GM18508 (cell line): ENCODE measurements at regions not wholly inside any gene's neighbourhood (a gene's known extent, or its start where the extent isn't known, plus 50 kb on each side); places are given as distances from the start of the nearest gene placed in this dataset.

Experiments used
- ATAC-seq: cut with Tn5 transposase; IDR thresholded peaks from one replicate; pipeline ENCODE4 v1.9.1; 2021; ENCODE audit warnings: moderate number of reproducible peaks; ENCODE audit not compliant: insufficient read depth, unreplicated experiment

DNA sequence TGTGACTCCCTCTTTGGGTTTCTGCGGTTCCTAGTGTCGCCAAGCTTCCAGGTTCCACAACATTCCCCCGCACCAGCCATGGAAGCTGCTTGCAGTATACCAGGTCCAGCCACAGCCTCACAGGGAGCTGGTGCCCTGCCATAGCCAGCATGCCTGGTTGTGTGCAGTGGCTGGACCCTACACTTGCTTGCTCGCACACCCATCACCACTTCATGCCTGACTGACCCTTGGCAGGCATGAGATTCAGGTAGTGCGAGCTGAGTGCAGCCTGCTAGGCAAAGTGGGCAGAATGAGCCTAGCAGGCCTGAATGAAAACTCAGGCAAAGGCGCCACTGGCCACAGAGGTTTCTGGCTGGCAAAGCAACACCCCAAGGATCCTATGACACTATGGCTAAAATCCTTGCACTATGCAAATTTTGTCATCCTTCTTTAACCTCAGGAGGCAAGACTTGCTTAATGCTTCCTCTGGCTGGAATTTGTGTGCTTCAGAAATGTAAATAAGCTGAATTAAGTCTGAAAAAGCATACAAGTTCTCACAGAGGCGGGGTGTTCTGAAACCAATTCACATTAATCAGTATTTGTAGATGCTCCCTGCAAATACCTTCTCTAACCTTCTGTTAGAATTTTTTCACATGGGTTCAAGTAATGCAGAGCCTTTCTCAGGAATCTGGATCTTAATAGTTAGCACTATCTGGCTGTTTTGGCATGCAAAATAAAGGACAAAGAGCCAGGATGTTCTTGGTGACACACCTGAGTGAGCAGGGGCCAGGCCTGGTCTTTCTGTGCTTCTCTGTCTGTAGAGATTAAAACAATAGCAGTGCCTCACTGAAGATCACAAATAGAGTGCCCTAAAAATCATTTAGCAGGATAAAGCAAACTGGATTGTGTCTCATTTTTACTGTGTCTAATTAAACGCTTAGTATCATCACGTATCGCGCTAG, 256.9 kb downstream of the GPATCH2 start:
- ATAC-seq = no peak

DNA sequence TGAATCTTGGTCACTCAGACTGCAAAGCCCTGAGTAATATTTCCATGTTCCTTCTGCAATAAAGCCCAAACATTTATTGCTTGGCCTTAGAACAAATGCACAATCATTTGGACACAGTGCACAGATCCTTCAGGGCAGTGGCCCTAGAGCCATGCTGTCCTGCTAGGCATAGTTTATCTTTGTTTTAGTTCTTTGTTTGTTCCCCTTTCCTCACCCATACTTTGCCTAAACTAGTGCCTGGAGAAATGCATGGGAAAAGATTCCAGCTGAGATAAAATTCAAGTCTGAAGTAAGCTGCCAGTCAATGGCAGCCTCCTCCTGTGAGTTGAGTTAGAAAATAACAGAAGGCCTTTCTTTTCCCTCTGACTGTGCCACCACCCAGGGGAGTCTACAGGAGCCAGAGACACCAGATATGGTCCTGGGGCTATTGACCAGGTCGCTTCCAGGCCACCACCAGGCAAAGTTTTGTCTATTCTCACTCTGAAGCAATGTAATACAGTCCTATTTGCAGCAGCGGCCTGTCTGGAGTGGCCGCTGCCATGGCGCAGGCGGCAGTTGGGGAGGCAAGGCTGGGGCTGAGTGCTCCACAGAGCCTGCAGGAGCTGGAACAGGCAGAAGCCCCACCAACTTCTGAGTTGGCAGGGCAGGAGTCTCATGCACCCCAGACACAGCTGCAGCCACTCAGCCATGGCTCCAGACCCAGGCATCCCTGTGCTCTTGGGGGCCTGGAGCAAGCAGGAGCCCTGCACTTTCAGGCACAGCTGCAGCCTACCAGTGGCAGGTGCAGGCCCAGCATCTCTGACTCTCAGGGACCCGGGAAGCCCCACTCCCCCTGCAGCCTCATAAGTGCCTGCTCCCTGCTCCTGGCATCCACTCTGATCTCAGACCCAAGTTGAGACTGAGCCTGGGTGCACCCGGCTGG, 258.6 kb downstream of the GPATCH2 start:
- ATAC-seq = no peak

DNA sequence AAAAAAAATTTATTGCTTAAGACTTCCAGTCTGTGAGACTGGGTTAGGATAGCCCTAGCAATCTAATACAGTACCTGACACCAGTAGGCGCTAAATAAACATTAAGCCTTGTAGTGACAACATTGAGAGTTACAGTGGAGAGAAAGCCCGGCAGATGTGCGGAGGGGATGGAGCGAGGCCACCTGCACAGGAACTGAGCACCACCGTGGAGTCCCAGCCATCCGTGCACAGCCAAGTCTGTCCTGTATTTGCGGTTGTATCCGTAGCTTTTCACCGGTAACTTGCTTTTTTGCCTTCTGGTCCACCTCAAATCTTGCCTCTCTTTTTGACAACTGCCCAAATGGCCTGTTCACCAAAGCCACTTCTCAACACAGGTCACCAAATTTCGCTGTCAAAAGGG, 260.1 kb downstream of the GPATCH2 start:
- ATAC-seq = no peak

DNA sequence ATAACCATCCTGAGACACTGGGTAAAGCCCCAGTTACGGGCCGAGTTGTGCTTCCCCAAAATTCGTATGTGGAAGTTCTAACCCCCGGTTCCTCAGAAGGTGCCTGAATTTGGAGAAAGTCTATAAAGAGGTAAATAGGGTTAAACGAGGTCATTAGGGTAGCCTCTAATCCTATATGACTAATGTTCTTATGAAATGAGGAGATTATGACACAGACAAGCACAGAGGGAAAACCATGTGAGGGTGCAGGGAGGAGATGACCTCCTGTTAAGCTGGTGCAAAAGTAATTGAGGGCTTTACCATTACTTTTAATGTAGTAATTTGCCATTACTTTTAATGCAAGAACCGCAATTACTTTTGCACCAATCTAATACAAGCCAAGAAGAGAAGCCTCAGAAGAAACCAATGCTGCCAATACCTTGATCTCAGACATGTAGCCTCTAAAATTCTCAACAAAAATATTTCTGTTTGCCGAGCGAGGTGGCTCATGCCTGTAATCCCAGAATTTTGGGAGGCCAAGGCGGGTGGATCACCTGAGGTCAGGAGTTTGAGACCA, 260.8 kb downstream of the GPATCH2 start:
- ATAC-seq = no peak

DNA sequence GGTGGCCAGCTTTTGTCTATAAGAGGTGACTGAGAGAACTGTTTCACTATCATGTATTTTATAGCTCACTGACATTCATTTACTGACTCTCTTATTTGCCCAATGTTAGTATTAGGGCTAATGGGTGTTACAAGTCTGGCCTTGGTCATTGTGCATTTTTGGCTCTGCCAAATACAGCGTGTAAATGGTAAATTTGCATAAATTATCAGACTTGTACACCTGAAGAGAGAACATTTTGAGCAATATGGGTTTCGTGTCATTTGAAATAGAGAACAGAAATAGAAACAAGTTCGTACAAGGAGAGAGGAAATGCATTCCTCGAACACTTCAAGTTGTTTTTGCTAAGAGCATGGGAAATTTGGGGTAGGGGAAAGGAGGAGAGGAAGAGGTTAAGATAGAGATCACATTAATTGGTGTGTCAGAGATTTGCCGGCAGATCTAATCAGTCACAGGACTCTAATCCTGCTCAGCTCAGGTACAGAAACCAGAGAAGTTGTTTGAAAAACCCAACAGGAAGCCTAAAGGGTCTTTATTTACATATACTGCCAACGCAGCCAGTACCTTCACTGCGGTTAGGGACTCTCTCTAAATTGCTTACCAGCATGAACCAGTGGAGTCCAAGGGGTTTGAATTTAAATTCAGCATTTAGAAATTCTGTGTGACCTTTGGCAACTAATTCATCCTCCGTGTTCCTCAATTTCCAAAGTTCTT, 261.5 kb downstream of the GPATCH2 start:
- ATAC-seq = peak; percentile 91

DNA sequence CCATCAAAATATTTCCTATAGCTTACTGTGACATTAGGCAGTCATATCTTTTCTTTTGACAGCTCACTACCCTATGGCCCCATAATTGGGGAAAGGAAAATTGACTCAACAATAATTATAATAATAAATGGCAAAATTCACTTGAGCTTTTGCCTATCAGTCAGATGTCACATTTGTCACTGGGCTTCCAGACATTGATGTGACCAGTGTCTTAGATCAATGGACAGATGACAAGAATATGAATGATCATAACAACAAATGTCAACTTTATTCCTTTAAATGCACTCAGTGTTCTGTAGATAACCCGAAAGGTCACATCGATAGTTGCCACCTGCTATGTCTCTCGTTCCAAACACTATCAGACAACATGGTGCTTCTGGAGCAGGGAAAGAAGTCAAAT, 266.7 kb downstream of the GPATCH2 start:
- no peak for ATAC-seq

DNA sequence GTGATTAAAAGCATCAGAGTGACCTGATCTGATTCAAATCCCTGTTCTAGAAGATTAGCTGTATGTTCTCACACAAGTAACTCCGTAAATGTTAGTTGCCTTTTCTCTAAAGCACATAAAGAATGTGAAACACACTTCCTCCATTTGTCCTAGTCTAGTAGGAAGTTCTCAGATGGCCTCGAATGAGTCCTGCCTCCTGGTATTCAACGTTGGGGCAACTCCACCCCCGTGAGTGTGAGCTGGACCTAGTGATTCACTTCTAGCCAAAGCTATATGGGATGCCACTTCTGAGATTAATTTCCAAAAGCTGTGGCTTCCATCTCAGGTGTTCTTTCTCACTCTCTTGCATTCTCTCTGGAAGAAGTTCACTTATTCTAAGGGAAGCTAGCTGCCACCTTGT, 267.6 kb downstream of the GPATCH2 start:
- no peak for ATAC-seq

DNA sequence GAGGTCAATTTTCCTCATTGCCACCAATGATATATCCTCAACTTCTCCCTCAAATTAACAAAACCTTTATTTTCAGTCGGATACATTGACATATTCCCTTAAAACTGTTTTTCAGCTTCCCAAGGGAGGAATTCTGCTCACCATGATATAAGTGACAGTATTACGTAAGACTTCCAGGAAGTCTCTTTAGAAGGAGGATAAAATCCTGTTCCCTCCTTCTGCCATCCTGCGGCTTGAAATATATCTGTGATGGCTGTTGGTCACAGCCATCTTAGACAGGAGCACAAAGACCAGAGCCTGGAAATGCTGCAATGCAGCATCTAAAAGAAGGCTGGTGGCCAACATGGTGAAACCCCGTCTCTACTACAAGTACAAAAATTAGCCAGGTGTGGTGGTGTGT, 270.4 kb downstream of the GPATCH2 start:
- ATAC-seq = no peak

DNA sequence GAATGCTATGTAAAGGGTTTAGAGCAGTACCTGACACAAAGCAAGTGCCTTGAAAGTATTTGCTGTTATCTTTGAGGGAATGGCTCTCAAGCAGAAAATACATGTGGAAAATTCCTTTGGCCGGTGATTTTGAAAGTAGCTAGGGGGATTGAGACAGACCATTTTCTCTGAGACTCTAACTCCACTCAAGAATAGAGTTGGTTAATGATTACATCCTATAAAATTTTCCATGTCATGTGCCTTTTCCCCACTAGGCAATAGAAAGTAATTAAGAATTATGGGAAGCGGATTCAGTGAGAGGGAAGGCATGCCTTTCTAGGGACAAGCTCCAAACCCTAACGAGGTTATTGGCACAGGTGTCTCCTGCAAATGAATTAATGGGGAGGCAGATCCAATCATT, 276.0 kb downstream of the GPATCH2 start:
- ATAC-seq = no peak

DNA sequence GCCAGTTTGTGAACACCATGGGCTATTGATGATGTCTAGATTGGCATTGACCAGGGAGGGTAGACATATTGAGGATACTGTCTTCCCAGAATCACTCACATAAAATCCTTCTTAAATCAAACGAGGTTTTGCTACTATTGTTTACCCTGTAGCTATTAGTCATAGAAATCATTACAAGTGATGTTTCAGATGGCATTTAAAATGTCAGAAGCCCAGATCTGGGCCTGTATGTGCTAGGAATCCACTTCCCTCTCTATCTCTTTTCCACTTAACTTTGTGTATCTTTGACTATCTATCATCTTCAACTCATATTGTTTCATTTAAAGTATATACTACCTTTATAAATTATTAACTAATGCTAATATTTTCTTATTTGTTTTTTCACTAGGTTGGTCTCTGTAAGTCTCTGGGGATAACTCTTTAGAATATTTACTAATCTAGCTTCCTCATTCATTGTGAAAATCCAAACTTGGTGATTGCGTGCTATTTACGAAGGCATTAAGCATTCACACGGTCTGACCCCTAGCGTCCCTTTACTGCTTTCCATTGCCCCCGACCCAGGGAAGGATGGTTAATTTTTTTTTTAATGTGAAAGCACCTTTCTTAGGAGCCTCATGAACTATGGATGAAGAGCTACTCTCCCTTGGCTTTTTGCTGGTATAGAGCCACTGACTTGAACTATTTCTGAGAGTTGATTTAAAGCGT, 281.8 kb downstream of the GPATCH2 start:
- ATAC-seq = no peak

DNA sequence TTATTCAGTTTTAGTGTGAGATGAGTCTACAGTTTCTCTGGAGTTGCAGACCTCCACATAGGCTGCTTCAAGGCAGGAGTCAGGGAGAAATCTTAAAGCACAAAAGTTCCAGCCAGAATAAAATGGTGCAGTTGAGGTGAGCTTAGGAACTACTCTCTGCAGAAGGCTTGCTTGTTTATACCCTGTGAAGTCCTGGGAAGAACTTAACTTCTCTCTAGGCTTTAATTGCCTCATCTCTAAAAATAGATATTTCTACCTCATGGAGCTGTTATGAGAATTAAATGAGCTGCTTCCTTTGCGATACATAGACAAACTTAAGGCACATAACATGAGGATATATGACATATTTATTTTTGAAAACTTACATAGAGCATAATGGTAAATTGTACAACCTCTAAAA, 286.2 kb downstream of the GPATCH2 start:
- ATAC-seq = no peak

DNA sequence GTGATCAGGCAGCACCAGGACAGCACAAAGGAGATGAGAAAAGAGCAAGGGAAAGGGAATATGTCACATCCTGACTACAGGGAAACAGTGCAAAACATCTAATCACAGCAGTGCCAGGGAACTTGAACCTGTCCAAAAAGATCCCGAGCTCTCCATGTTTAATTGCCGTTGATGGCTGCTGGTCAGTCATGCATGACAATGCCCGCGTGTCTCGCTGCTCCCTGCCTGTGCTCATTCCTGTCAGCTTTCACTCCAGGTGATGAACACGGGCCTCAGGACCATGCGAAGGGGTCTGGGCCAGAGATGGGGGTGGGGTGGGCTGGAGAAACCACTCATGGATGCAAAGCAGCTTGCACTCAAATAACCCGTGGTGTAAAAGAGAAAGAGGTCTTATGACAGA, 287.0 kb downstream of the GPATCH2 start:
- ATAC-seq = no peak

DNA sequence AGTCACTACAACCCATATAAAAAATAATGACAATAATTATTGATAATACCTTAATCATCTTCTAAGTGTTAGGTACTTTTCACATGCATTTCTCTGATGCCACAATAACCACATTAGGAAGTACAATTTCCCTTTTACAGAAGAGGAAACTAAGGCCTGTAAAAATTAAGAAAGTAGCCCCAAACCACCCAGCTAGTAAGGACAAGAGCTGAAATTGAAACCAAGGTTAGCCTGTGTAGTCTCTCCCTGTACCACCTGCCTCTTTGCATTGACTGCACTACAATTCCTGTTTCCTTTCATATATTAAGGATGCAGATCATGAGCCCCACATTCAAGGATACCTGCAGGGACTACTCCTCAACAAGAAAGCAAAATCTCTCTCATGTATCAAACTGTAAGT, 288.8 kb downstream of the GPATCH2 start:
- no peak for ATAC-seq

DNA sequence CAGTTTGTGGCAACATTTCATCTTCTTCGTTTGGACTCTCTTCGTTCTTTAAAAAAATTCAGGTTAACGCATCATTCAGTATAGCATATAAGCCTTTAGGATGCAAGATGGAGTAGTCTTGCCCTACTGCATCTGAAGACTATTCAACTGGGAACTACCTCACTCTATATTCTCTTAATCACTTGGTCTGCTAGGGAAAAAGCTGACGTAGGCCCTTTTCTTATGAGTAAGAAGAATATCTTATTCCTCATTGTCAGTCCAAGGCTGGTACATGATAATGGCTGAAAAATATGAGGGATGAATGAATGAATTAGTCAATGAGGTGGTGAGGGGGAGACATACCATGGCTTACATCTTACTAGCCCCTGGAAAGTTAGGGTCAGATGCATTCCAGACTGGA, 294.2 kb downstream of the GPATCH2 start:
- no peak for ATAC-seq

DNA sequence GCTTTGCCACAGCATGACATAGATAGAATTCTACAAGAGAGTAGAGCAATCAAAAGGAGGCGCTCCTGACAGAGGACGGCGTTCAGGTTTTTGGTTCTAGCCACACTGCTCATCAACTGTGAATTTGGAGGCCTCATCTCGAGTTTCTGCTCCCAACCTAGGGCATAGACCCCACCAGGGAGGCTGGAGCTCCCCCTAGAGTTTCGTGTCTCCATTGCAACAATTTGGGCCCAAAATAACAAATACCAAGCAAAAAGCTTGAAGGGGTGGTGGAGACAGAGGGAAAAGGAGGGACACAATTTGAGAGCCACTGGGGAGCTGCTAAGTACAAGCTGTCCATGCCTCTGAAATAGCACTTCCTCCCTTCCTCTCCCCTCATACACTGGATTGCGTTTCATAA, 297.0 kb downstream of the GPATCH2 start:
- peak; percentile 68 for ATAC-seq

DNA sequence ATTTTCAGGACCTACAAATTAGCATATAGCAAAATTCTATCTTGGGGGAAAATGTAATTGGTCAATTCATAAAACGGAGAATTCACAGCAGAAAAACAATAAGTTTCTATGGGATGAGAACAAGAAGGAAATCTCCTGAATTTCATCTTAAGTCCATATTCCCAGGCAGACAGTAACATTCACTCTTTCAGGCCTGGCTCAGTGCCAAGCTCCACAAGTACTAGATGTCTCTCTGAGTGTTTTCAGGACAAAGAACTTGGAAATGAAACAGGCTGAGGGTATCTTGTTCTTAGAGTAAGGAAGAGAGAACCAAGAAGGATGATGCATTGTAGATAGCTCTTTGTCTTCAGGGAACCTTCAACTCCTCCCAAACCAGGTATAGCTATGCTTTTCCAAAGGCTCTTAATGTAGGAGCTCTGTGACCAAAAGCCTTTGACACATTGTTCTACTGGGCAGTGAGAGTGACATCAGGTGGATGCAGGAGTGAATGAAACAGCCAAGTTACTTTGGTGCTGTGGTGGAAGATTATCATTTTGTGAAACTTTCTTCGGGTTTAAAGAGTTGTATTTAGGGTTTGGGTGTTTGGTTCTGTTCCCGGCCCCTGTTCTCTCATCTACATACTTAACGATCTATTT, 298.3 kb downstream of the GPATCH2 start:
- ATAC-seq = no peak

DNA sequence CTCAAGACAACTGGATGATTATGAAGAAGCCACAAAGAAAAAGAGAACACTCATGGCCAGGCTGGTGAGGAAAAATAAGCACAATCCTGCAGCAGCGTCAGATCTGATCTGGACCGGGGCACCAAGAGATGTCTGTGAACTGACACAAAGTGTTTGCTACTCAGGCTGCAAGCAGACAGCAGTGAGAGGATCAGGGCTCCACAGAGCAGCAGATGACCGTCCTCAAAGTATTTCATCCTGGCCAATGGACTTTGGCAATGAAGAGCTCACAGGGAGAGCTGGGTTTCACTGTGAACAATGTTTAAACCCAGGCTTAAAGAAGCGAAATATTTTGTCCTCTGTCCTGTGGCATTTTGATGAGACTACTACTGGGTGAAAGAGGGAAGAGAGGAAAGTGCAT, 299.2 kb downstream of the GPATCH2 start:
- ATAC-seq = no peak

DNA sequence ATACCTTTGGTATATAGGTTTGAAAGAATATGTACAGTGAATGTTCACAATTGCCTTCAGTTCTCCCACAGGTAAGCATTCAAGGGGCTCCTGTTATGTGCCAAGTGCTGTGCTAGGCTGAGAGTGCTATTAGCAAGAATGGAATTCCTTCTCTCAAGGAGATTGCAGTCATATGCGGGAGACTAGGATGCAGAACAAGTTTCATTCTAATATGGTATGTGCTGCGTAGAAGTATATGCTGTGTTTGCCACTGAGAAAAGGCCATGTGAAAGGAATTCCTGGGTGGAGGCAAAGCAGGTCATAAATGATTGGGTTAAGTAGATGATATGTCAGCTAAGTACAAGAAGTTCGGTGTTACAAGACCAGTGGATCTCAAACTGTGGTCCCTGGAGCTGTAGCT, 303.0 kb downstream of the GPATCH2 start:
- ATAC-seq = no peak

DNA sequence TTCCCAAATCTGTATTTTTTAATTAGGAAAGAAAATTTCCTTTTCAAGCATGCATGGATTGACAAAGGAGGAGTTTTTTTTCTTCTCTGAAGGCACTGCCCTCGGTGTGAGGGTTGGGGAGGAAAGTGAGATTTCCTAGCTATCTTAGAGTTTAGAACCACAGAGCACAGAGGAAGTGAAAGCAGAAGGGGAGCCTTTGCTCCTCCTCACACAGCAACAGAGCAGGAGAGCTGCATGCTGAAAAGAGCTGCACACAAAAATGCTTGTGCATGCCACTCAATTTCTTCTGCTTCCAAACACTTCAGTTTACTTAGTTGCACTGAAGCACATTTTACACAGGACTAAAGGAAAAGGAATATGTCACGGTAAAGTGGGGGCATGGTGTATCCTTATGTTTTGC, 308.1 kb downstream of the GPATCH2 start:
- peak; percentile 100 for ATAC-seq
